Head of caudate nucleus (tissue), 42 donors: ENCODE measurements at regions not wholly inside any gene's neighbourhood (a gene's known extent, or its start where the extent isn't known, plus 50 kb on each side); places are given as distances from the start of the nearest gene placed in this dataset.

Experiments
- DNase-seq, 42 donors: peaks; one replicate each; pipeline versions ENCODE4 v3.0.0 to v3.0.0-alpha.2; 2020 to 2021; ENCODE audit warnings: mixed read lengths in 7 of 42
- intact Hi-C: fragments of 100-400 bp; cut with DNase I; formaldehyde crosslinking; loops from one replicate; pipeline ENCODE4 v1.15.0; 2022

DNA sequence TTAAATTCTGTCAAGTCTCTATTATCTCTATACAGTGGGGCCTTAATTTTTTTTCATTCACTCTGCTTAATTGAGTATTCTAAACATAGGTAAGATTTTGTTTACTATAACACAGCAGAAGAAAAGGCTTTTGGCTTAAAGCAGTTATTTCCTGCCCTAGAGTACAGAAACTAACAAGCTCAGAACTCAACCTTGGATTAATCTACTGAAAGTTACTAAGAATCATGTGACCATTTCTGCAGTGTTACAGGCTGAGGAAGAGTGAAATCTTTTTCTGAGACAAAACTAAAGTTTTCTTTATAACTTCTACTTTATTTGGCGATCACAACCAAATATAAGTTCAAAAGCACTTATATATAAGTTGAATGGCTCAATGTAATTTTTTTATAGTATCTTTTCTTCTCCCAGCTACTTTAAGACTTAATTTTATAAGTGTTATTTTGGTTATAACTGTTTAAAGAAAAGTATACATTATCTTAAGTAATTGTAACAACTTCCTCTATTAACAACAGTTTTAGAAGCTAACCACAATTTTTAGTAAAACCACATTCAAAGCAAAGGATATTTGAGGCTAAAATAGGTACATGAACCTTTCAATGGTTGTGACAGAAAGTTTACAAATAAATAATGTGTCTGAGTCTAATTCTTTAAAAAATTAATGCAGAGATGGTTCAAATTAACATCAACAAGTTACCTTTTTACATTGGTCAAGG is 240.6 kb upstream of the NAALADL2 start:
- DNase-seq: no peak
- intact Hi-C loops: no loop called here

DNA sequence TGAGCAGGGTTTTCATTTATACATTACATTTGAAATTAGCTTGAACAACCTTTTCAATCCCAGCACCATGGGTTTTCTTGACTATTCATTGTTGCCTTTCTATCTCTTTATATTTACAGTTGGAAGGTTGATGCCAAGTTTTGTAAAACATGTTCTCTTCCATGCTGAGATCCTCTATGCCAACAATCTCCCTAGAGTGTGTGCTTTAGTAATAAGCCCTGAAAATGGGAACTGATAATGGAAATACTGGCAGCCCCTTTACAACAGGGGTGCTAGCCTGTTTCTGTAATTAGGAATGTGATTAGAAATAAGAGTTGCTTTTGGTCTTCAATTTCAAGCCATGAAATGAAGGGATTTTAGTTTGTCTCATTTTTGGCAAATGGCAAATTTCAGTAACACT is 239.9 kb upstream of the NAALADL2 start:
- intact Hi-C loops: no loop called here
- DNase-seq: no peak

GRCh38 chr3:174620138-174620537 is 239.0 kb upstream of the NAALADL2 start:
- DNase-seq: no peak
- intact Hi-C loops: no loop called here

DNA sequence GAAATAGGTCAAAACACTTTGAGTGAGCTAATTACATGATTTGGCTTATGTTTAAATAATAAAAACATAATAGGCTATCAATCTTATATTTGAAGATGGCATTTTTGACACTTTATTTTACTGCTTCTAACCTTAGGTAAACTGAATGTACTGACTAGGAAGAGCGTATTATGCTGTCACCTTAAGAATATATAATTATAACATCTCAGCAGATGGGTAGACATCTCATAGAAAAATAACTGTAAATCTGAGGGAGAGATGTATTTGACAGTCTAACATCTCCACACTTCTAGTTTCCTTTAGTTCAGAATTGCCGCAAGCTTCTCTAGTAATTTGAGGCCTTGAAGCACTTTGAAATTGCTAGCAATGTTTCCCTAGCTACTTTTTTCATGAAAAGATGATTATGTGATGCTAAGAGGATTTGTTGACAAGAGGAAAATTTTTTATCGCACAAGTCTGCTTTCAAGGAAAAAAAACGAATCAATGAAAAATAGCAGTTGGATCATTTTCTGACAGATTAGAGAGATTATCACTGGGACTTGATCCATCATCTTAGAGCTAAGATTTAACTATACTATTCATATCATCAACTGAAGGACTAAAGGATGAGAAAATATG is 238.2 kb upstream of the NAALADL2 start:
- intact Hi-C loops: no loop called here
- DNase-seq: no peak

GRCh38 chr3:174633342-174633741 is 225.8 kb upstream of the NAALADL2 start:
- no peak for DNase-seq
- intact Hi-C loops: no loop called here

DNA sequence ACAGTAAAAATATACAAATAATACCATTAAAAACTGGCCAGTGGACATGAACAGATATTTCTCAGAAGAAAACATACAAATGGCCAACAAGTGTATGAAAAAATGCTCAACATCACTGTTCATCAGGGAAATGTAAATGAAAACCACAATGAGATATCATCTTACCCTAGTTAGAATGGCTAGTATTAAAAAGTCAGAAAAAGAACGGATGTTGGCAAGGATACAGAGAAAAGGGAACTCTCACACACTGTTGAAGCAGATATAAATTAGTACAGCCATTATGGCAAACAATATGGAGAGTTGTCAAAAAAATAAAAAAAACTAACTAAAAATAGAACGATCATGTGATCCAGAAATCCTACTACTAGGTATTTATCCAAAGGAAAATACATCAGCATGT is 222.7 kb upstream of the NAALADL2 start:
- DNase-seq: no peak
- intact Hi-C loops: no loop called here

DNA sequence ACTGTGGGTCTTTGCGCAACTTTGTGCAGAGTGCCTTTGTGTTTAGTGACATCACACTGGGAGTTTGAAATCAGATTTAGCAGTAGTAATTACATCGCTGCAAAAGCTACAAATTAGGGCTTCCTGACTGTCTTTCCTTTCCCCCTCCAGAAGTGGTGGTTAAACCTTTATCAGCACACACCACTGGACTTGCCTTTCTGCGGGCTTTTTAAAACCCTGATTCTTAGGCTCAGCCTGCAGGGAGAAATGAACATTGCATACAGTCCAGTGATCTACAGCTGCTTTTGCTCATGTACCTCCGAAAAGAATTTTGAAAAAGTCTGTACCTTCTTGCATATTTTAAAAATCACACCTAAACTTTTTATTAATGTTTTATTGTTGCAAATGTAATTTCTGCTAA is 219.7 kb upstream of the NAALADL2 start:
- intact Hi-C loops: no loop called here
- DNase-seq: no peak

GRCh38 chr3:174639970-174640369 is 219.2 kb upstream of the NAALADL2 start:
- no peak for DNase-seq
- intact Hi-C loops: no loop called here

- DNase-seq: no peak
- intact Hi-C loops: no loop called here
These were observed 218.2 kb upstream of the NAALADL2 start for GRCh38 chr3:174640932-174641331.

- intact Hi-C loops: no loop called here
- DNase-seq: no peak
These were observed 214.8 kb upstream of the NAALADL2 start for GRCh38 chr3:174644287-174644686.

DNA sequence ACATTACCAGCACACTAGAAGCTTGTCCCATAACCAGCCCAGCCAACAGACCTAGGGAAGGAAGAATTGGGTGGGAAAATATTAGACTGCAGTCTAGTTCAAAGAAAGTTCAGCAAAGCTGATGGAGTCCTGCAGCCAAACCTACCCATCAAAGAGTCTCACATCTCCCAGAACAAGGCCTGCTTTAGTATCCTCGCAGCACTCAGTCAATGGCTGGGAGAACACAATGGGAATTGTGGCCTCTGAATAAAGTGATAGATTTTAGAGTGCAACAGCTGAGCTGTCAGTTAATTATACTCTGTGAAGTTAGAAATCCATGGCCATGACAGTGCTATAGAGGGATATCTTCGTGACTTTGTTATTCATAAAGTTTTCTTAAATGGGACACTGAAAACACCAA is 207.2 kb upstream of the NAALADL2 start:
- DNase-seq: peak in 28 of 42 donors; percentile 3 to 80 (median 33)
- intact Hi-C loops: no loop called here

DNA sequence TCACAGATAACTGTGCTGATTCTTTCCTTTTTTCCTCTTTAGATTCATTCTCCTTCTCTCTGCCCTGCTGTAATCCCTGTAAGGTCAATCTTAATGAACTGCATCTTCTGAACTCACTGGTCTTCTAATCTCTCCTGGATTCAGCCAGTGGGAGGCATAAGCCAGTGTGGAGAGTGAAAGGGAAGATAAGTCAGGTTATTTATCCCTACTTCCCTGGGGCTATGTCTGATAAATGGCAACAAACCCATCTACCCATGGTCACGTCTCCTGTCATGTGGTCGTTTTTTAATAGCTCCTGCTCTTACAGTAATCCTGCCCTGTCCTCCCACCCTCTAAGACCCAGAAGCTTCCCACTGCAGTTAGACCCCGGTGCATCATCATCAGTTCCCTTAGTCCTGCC is 199.6 kb upstream of the NAALADL2 start:
- intact Hi-C loops: no loop called here
- DNase-seq: no peak

DNA sequence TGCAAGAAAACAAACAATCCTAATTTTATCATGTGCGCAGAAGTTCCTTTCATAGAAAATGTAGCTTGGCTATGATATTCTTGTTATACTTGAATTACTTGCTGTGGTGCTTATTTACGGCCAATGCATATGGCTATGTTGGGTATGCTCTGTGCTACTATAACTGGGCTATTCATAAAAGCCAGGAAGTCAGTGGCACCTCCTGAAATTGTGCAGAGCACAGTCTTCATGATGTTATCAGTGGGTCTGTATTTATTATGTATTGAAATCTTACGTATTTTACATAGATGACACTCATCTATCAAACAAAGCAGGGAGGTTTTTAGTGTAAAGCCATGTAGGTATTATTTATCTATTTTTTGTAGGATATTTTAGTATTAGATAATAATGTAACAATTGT is 196.5 kb upstream of the NAALADL2 start:
- no peak for DNase-seq
- intact Hi-C loops: no loop called here

- DNase-seq: no peak
- intact Hi-C loops: no loop called here
These were observed 191.7 kb upstream of the NAALADL2 start for GRCh38 chr3:174667386-174667785.

DNA sequence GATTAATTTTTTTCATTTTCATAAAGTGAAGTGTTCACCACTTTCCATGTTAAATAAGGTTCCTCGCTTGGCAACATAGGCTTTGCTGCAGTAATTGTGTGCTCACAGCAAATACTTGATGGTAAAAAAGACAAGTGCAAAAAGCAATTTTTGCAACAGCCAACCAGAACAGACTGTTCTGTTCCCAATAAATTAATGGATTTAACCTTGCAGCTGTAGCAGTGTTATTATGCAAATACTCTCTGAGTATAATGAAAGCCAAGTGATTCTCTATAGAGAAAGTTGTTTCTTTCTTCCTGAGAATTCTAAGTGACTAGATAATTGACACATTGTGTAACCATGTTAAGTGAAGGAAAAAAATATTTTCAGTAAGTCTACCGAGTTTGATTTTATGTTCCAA is 183.7 kb upstream of the NAALADL2 start:
- intact Hi-C loops: no loop called here
- peak in 11 of 42 donors; percentile 2 to 36 (median 12) for DNase-seq

DNA sequence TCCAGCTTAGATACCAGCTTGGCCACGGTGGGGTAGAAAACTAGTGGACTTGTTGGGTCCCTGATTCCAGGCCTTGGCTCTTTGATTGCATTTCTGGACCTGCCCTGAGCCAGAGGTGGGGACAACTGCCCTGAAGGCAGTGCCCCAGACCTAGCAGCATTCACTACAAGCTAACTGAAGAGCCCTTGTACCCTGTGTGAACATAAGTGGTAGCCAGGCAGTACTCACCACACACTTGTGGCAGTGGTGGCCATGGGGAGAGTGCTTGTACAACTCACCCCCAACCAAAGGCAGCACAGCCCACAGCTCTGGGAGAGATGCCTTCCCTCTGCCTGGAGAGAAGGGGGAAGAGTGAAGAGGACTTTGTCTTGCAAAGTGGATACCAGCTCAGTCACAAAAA is 177.3 kb upstream of the NAALADL2 start:
- no peak for DNase-seq
- intact Hi-C loops: no loop called here

DNA sequence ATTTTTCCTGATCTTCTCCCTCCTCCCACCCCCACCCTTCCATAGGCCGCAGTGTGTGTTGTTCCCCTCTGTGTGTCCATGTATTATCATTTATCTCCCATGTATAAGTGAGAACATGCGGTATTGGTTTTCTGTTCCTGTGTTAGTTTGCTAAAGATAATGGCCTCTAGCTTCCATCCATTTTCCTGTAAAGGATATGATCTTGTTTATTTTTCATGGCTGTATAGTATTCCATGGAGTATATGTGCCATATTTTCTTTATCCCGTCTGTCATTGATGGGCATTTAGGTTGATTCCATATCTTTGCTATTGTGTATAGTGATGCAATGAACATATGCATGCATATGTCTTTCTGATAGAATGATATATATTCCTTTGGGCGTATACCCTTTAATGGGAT is 173.3 kb upstream of the NAALADL2 start:
- intact Hi-C loops: no loop called here
- no peak for DNase-seq

DNA sequence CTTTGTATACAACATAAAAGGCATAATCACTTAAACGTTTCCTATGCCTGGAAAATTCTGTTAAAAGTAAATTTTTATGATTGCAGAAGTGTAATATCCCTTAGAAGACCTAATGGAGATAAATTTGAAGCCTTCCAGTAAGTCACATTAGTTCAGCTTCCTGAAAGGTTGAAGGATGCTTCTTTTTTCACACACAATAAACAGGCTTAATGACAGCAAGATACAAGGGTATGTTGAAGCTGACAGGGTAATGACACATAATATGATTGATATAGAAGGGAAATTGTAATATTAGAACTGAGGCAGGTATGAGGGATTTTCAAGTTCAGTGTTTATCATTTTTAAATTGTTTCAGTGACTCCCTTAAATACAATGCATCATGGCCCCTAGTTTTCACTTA is 161.8 kb upstream of the NAALADL2 start:
- no peak for DNase-seq
- intact Hi-C loops: no loop called here

DNA sequence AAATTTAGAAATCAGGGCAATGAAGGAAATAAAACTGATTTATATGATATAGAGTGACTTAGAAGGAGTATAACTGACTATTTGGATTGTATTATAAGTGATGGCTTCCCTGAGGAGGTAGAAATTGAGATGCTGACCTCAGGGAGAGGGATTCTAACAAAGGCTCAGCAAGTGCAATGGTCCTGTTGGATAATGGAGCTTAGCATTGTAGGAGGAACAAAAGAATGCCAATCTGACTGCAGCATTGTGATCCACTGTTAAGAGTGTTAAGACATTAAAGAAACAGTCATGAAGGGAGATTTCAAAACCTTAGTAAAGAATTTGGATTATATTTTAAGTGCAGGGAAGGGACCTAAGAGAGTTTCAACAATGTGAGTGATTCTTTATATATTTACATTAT is 158.4 kb upstream of the NAALADL2 start:
- intact Hi-C loops: no loop called here
- no peak for DNase-seq

DNA sequence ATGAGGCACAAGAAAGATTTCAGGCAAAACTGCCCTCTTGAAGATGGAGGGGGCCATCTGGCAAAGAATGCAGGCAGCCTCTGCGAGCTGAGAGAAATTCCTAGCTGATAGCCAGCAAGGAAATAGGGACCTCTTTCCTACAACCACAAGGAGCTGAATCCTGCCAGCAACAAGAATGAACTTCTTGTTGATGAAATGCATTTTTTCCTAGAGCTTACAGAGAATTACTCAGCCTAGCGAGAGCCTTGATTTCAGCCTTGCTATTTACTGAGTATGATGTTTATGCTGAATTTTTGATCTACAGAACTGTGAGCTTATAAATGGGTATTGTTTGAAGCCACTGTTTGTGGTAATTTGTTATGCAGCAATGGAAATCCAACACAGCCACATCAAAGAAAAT is 148.5 kb upstream of the NAALADL2 start:
- no peak for DNase-seq
- intact Hi-C loops: no loop called here

GRCh38 chr3:174715386-174715785 is 143.7 kb upstream of the NAALADL2 start:
- intact Hi-C loops: no loop called here
- DNase-seq: no peak
